Hepatocyte (in vitro differentiated cells): ENCODE measurements at regions not wholly inside any gene's neighbourhood (a gene's known extent, or its start where the extent isn't known, plus 50 kb on each side); places are given as distances from the start of the nearest gene placed in this dataset.
"Not testable (repeated sequence)": the region's sequence is repeated elsewhere in the genome, so short reads cannot be mapped to it uniquely, and the experiment has no call there.

ENCODE experiments used
- DNase-seq: peaks from one replicate; pipeline ENCODE4 v3.0.0-alpha.2; 2016; ENCODE audit warnings: low spot score
- H2AFZ ChIP-seq: fragments of 200-600 bp; sonication (generic); 2 replicates; pipeline ENCODE4 v1.6.0; 2016; ENCODE audit warnings: antibody characterized with exemption, mild to moderate bottlenecking
- H3K27ac ChIP-seq: fragments of 200-600 bp; sonication (generic); 2 replicates; pipeline ENCODE4 v1.5.1; 2016; ENCODE audit warnings: mild to moderate bottlenecking
- H3K27me3 ChIP-seq: fragments of 200-600 bp; sonication (generic); 2 replicates; pipeline ENCODE4 v1.6.1; 2016
- H3K36me3 ChIP-seq: fragments of 200-600 bp; sonication (generic); replicated peaks from 2 replicates; pipeline ENCODE4 v1.5.1; 2016; ENCODE audit warnings: low read depth; ENCODE audit not compliant: insufficient read depth
- H3K4me1 ChIP-seq: fragments of 200-600 bp; sonication (generic); 2 replicates; pipeline ENCODE4 v1.5.1; 2016; ENCODE audit warnings: mild to moderate bottlenecking, moderate library complexity; ENCODE audit not compliant: insufficient read depth
- H3K4me2 ChIP-seq: fragments of 200-600 bp; sonication (generic); 2 replicates; pipeline ENCODE4 v1.6.0; 2016
- H3K4me3 ChIP-seq: fragments of 200-600 bp; sonication (generic); 2 replicates; pipeline ENCODE4 v1.5.1; 2016; ENCODE audit warnings: mild to moderate bottlenecking
- H3K79me2 ChIP-seq: fragments of 200-600 bp; sonication (generic); 2 replicates; pipeline ENCODE4 v1.6.0; 2017; ENCODE audit warnings: mild to moderate bottlenecking
- H3K9me2 ChIP-seq: fragments of 200-600 bp; sonication (generic); replicated peaks from 2 replicates; pipeline ENCODE4 v1.6.0; 2017; ENCODE audit warnings: mild to moderate bottlenecking; ENCODE audit not compliant: insufficient read depth
- H3K9me3 ChIP-seq: fragments of 200-600 bp; sonication (generic); 2 replicates; pipeline ENCODE4 v1.5.1; 2016; ENCODE audit warnings: low read depth, mild to moderate bottlenecking
- H4K20me1 ChIP-seq: fragments of 200-600 bp; sonication (generic); 2 replicates; pipeline ENCODE4 v1.6.0; 2016; ENCODE audit warnings: mild to moderate bottlenecking; ENCODE audit not compliant: insufficient read depth, poor library complexity, severe bottlenecking
- CTCF ChIP-seq: fragments of 200-600 bp; sonication (generic); IDR thresholded peaks from 2 replicates; pipeline ENCODE4 v1.5.1; 2016; ENCODE audit warnings: antibody characterized with exemption, mild to moderate bottlenecking; ENCODE audit not compliant: poor library complexity
- EZH2 ChIP-seq: fragments of 200-600 bp; sonication (generic); IDR thresholded peaks from 2 replicates; pipeline ENCODE4 v1.6.1; 2016; ENCODE audit warnings: antibody characterized with exemption, mild to moderate bottlenecking, borderline replicate concordance
- EZH2phosphoT487 ChIP-seq: fragments of 200-600 bp; sonication (generic); IDR thresholded peaks from one replicate; pipeline ENCODE4 v1.6.1; 2018; ENCODE audit warnings: antibody characterized with exemption, mild to moderate bottlenecking, low read depth, moderate library complexity; ENCODE audit not compliant: unreplicated experiment, severe bottlenecking
- WGBS: methylation state at CpG from one replicate; pipeline ENCODE4 v1.1.6; 2016; ENCODE audit warnings: low lambda C conversion rate; ENCODE audit errors: missing lambda C conversion rate; 5-methylcytosine and 5-hydroxymethylcytosine counted together

GRCh38 chr7:67637023-67637358, 640.4 kb downstream of the TYW1 start:
- no peaks in the 10 kb centered on the region for H4K20me1 ChIP-seq
- peaks cover 4% of the 10 kb centered on the region for H3K27me3 ChIP-seq
- TF ChIP-seq EZH2 = no peak
- peak; percentile 26 for TF ChIP-seq CTCF
- H3K79me2 ChIP-seq = no peaks in the 10 kb centered on the region
- no peaks in the 10 kb centered on the region for H3K9me2 ChIP-seq
- no peak overlapping the region for H2AFZ ChIP-seq
- no peak overlapping the region for H3K27ac ChIP-seq
- no peaks in the 10 kb centered on the region for H3K9me3 ChIP-seq
- no peaks in the 10 kb centered on the region for H3K4me1 ChIP-seq
- DNase-seq = no peak
- no peak overlapping the region for H3K4me3 ChIP-seq
- no peaks in the 10 kb centered on the region for H3K36me3 ChIP-seq
- 42% methylated on average over 2 of the region's 2 CpGs for WGBS
- no peak overlapping the region for H3K4me2 ChIP-seq

- not testable (repeated sequence) for H4K20me1 ChIP-seq, H3K27me3 ChIP-seq, H3K79me2 ChIP-seq, H3K4me1 ChIP-seq, H3K9me3 ChIP-seq, H3K36me3 ChIP-seq, H3K4me3 ChIP-seq, H2AFZ ChIP-seq, H3K27ac ChIP-seq, H3K4me2 ChIP-seq, DNase-seq, H3K9me2 ChIP-seq
- 94% methylated on average over 3 of the region's 3 CpGs for WGBS
Measured at GRCh38 chr7:67642542-67642941, 645.9 kb downstream of the TYW1 start.

- 85% methylated on average over 3 of the region's 3 CpGs for WGBS
Measured at GRCh38 chr7:67644151-67644550, 647.5 kb downstream of the TYW1 start.

GRCh38 chr7:67652937-67653336, 656.3 kb downstream of the TYW1 start:
- no peak overlapping the region for H3K27ac ChIP-seq
- no peaks in the 10 kb centered on the region for H3K79me2 ChIP-seq
- H3K36me3 ChIP-seq = no peaks in the 10 kb centered on the region
- no peak for DNase-seq
- 86% methylated on average over 2 of the region's 2 CpGs for WGBS
- H3K27me3 ChIP-seq = peaks cover 5% of the 10 kb centered on the region
- H3K4me2 ChIP-seq = no peak overlapping the region
- TF ChIP-seq EZH2 (no peak), CTCF (no peak), EZH2phosphoT487 (no peak)
- H4K20me1 ChIP-seq = no peaks in the 10 kb centered on the region
- H3K4me1 ChIP-seq = no peaks in the 10 kb centered on the region
- H3K4me3 ChIP-seq = no peak overlapping the region
- H3K9me2 ChIP-seq = no peaks in the 10 kb centered on the region
- no peak overlapping the region for H2AFZ ChIP-seq
- H3K9me3 ChIP-seq = no peaks in the 10 kb centered on the region

More at GRCh38 chr7:67644151-67644550, 647.5 kb downstream of the TYW1 start:
- no peak overlapping the region for H3K4me3 ChIP-seq
- H3K27me3 ChIP-seq = no peaks in the 10 kb centered on the region
- no peaks in the 10 kb centered on the region for H4K20me1 ChIP-seq
- DNase-seq = no peak
- H3K79me2 ChIP-seq = no peaks in the 10 kb centered on the region
- no peak overlapping the region for H3K27ac ChIP-seq
- H3K4me1 ChIP-seq = no peaks in the 10 kb centered on the region
- H3K9me2 ChIP-seq = no peaks in the 10 kb centered on the region
- no peak overlapping the region for H3K4me2 ChIP-seq
- no peaks in the 10 kb centered on the region for H3K9me3 ChIP-seq
- H2AFZ ChIP-seq = no peak overlapping the region
- no peaks in the 10 kb centered on the region for H3K36me3 ChIP-seq
- TF ChIP-seq CTCF (no peak), EZH2phosphoT487 (no peak), EZH2 (no peak)
